ENCODE measurements at regions not wholly inside any gene's neighbourhood (a gene's known extent, or its start where the extent isn't known, plus 50 kb on each side); places are given as distances from the start of the nearest gene placed in this dataset.
"Not testable (repeated sequence)": the region's sequence is repeated elsewhere in the genome, so short reads cannot be mapped to it uniquely, and the experiment has no call there.

DNA sequence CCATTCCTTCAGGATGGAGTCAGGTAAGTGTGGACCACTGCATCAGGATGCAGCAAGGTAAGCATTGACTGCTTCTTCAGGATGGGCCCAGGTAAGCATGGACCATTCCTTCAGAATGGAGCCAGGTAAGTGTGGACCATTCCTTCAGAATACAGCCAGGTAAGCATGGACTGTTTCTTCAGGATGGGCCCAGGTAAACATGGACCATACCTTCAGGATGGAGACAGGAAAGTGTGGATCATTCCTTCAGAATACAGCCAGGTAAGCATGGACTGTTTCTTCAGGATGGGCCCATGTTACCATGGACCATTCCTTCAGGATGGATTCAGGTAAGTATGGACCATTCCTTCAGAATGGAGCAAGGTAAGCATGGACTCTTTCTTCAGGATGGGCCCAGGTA lies 89.4 kb upstream of the SPACA7 start:
- H3K4me1 Mint-ChIP-seq, POLR2A ChIA-PET, H3K27ac Mint-ChIP-seq, DNase-seq, ATAC-seq, H3K27me3 Mint-ChIP-seq, H3K36me3 Mint-ChIP-seq, H3K9me3 Mint-ChIP-seq: not testable (repeated sequence)
- H3K4me3 Mint-ChIP-seq: peak overlapping the region in 1 of 10 donors; percentile 10

- peaks cover 0 to 4% (median 0%) of the 10 kb centered on the region in 3 donors for H3K36me3 Mint-ChIP-seq
- peaks cover 0 to 3% (median 0%) of the 10 kb centered on the region in 4 donors for H3K4me1 Mint-ChIP-seq
- H3K4me3 Mint-ChIP-seq: no peak overlapping the region
- POLR2A ChIA-PET: no interaction called here
- DNase-seq (no peak), ATAC-seq (no peak)
- no peak overlapping the region for H3K27ac Mint-ChIP-seq
- peaks cover 9 to 23% (median 21%) of the 10 kb centered on the region in 5 donors for H3K27me3 Mint-ChIP-seq
- H3K9me3 Mint-ChIP-seq: peaks cover 0 to 10% (median 0%) of the 10 kb centered on the region in 9 donors
These were observed 55.9 kb upstream of the SPACA7 start for GRCh38 chr13:112320303-112320702.

GRCh38 chr13:112322557-112322956 lies 53.6 kb upstream of the SPACA7 start:
- H3K27me3 Mint-ChIP-seq: peaks cover 12 to 35% (median 25%) of the 10 kb centered on the region in 5 donors
- H3K9me3 Mint-ChIP-seq: peaks cover 0 to under 1% (median 0%) of the 10 kb centered on the region in 9 donors
- no peak overlapping the region for H3K4me3 Mint-ChIP-seq
- ATAC-seq (no peak), DNase-seq (no peak)
- H3K36me3 Mint-ChIP-seq: no peaks in the 10 kb centered on the region
- H3K4me1 Mint-ChIP-seq: peaks cover 0 to 3% (median 0%) of the 10 kb centered on the region in 4 donors
- POLR2A ChIA-PET: no interaction called here
- H3K27ac Mint-ChIP-seq: no peak overlapping the region

GRCh38 chr13:112324116-112324515 lies 52.0 kb upstream of the SPACA7 start:
- Mint-ChIP-seq H3K9me3 (peaks cover 0 to 3% (median 0%) of the 10 kb centered on the region in 9 donors), H3K27me3 (peaks cover 16 to 50% (median 38%) of the 10 kb centered on the region in 5 donors), H3K4me3 (no peak overlapping the region), H3K36me3 (no peaks in the 10 kb centered on the region), H3K27ac (no peak overlapping the region), H3K4me1 (peaks cover 0 to 3% (median 0%) of the 10 kb centered on the region in 4 donors)
- DNase-seq (no peak), ATAC-seq (no peak)
- POLR2A ChIA-PET: no interaction called here

GRCh38 chr13:112325142-112325808 lies 50.9 kb upstream of the SPACA7 start:
- Mint-ChIP-seq H3K27me3 (peaks cover 16 to 61% (median 44%) of the 10 kb centered on the region in 5 donors), H3K27ac (no peak overlapping the region), H3K4me3 (no peak overlapping the region), H3K4me1 (peaks cover 0 to 3% (median 0%) of the 10 kb centered on the region in 4 donors), H3K9me3 (peaks cover 0 to 3% (median 0%) of the 10 kb centered on the region in 9 donors), H3K36me3 (no peaks in the 10 kb centered on the region)
- POLR2A ChIA-PET: no interaction called here
- no peak for DNase-seq
- no peak for ATAC-seq

- H3K27ac Mint-ChIP-seq: no peak overlapping the region
- H3K36me3 Mint-ChIP-seq: no peaks in the 10 kb centered on the region
- H3K9me3 Mint-ChIP-seq: peaks cover 0 to 3% (median 0%) of the 10 kb centered on the region in 9 donors
- H3K27me3 Mint-ChIP-seq: peaks cover 13 to 59% (median 40%) of the 10 kb centered on the region in 5 donors
- peaks cover 0 to 3% (median 0%) of the 10 kb centered on the region in 4 donors for H3K4me1 Mint-ChIP-seq
- ATAC-seq (no peak), DNase-seq (no peak)
- POLR2A ChIA-PET: no interaction called here
- no peak overlapping the region for H3K4me3 Mint-ChIP-seq
These were observed 50.1 kb upstream of the SPACA7 start for GRCh38 chr13:112325920-112326645.
